Nephron progenitor cell (in vitro differentiated cells): ENCODE measurements at regions not wholly inside any gene's neighbourhood (a gene's known extent, or its start where the extent isn't known, plus 50 kb on each side); places are given as distances from the start of the nearest gene placed in this dataset.
A peak's percentile ranks its signal among the peaks of the same experiment; 100 is the strongest.

Experiments
- DNase-seq: peaks from one replicate; pipeline ENCODE4 v3.0.0; 2021
- H3K27ac Mint-ChIP-seq: 2 replicates; pipeline ENCODE4 v1.8.0; 2021; ENCODE audit warnings: mild to moderate bottlenecking, moderate library complexity, mixed read lengths
- H3K27me3 Mint-ChIP-seq: 2 replicates; pipeline ENCODE4 v1.8.0; 2021; ENCODE audit warnings: mild to moderate bottlenecking, low read depth, mixed read lengths; ENCODE audit not compliant: poor library complexity
- H3K36me3 Mint-ChIP-seq: 2 replicates; pipeline ENCODE4 v1.8.0; 2021; ENCODE audit warnings: low read depth, mixed read lengths
- H3K4me1 Mint-ChIP-seq: 2 replicates; pipeline ENCODE4 v1.8.0; 2021; ENCODE audit warnings: mixed read lengths
- H3K4me3 Mint-ChIP-seq: 2 replicates; pipeline ENCODE4 v1.8.0; 2021; ENCODE audit warnings: mild to moderate bottlenecking, moderate library complexity, mixed read lengths
- H3K9me3 Mint-ChIP-seq: 2 replicates; pipeline ENCODE4 v1.8.0; 2021; ENCODE audit warnings: mild to moderate bottlenecking, moderate library complexity, mixed read lengths
- CTCF ChIP-seq: fragments of 200-600 bp; sonication (generic); IDR thresholded peaks from 2 replicates; pipeline ENCODE4 v1.5.0; 2021; ENCODE audit warnings: antibody characterized with exemption

- Mint-ChIP-seq H3K4me3 (no peak overlapping the region), H3K27me3 (no peaks in the 10 kb centered on the region), H3K27ac (no peak overlapping the region), H3K9me3 (no peaks in the 10 kb centered on the region), H3K36me3 (no peaks in the 10 kb centered on the region), H3K4me1 (no peaks in the 10 kb centered on the region)
- no peak for TF ChIP-seq CTCF
- DNase-seq: no peak
Observed at GRCh38 chr14:84708865-84709264, 821.1 kb upstream of the FLRT2 start.

GRCh38 chr14:84726471-84726870 lies 803.5 kb upstream of the FLRT2 start:
- H3K27ac Mint-ChIP-seq: no peak overlapping the region
- no peaks in the 10 kb centered on the region for H3K36me3 Mint-ChIP-seq
- no peak for TF ChIP-seq CTCF
- peaks cover 3% of the 10 kb centered on the region for H3K27me3 Mint-ChIP-seq
- H3K4me3 Mint-ChIP-seq: no peak overlapping the region
- no peak for DNase-seq
- H3K9me3 Mint-ChIP-seq: peaks cover 13% of the 10 kb centered on the region
- H3K4me1 Mint-ChIP-seq: no peaks in the 10 kb centered on the region

GRCh38 chr14:84749191-84749955 lies 780.6 kb upstream of the FLRT2 start:
- no peak for TF ChIP-seq CTCF
- DNase-seq: no peak
- Mint-ChIP-seq H3K36me3 (no peaks in the 10 kb centered on the region), H3K4me1 (no peaks in the 10 kb centered on the region), H3K27ac (peak overlapping the region; percentile 0), H3K9me3 (peaks cover 4% of the 10 kb centered on the region), H3K27me3 (no peaks in the 10 kb centered on the region), H3K4me3 (no peak overlapping the region)

GRCh38 chr14:84750284-84750683 lies 779.7 kb upstream of the FLRT2 start:
- Mint-ChIP-seq H3K27me3 (no peaks in the 10 kb centered on the region), H3K36me3 (no peaks in the 10 kb centered on the region), H3K4me3 (no peak overlapping the region), H3K27ac (no peak overlapping the region), H3K9me3 (peaks cover 4% of the 10 kb centered on the region), H3K4me1 (no peaks in the 10 kb centered on the region)
- DNase-seq: no peak
- no peak for TF ChIP-seq CTCF

- Mint-ChIP-seq H3K4me1 (no peaks in the 10 kb centered on the region), H3K27ac (no peak overlapping the region), H3K4me3 (no peak overlapping the region), H3K27me3 (no peaks in the 10 kb centered on the region), H3K9me3 (peaks cover 4% of the 10 kb centered on the region), H3K36me3 (no peaks in the 10 kb centered on the region)
- DNase-seq: no peak
- no peak for TF ChIP-seq CTCF
Observed at GRCh38 chr14:84750763-84751554, 779.0 kb upstream of the FLRT2 start.
